H9 (cell line): ENCODE measurements at regions not wholly inside any gene's neighbourhood (a gene's known extent, or its start where the extent isn't known, plus 50 kb on each side); places are given as distances from the start of the nearest gene placed in this dataset.

Source experiments
- DNase-seq: peaks from one replicate; pipeline ENCODE4 v3.0.0-alpha.2; 2017
- H2AFZ ChIP-seq: one replicate; pipeline ENCODE4 v1.6.1; 2013; ENCODE audit warnings: mild to moderate bottlenecking, low read length, control low read depth, moderate library complexity
- H2AK5ac ChIP-seq: 2 replicates; pipeline ENCODE4 v1.6.1; 2013; ENCODE audit warnings: low read length, control low read depth, mixed read lengths; ENCODE audit not compliant: insufficient read length
- H2BK120ac ChIP-seq: one replicate; pipeline ENCODE4 v1.6.1; 2013; ENCODE audit warnings: low read depth, mild to moderate bottlenecking, low read length, control low read depth, inconsistent platforms; ENCODE audit not compliant: poor library complexity, severe bottlenecking
- H2BK12ac ChIP-seq: 2 replicates; pipeline ENCODE4 v1.6.1; 2013; ENCODE audit warnings: low read length, control low read depth, mixed read lengths, low read depth; ENCODE audit not compliant: insufficient read length
- H2BK15ac ChIP-seq: 2 replicates; pipeline ENCODE4 v1.6.1; 2013; ENCODE audit warnings: low read depth, low read length, control low read depth
- H2BK20ac ChIP-seq: one replicate; pipeline ENCODE4 v1.6.1; 2013; ENCODE audit warnings: low read depth, mild to moderate bottlenecking, low read length, control low read depth, inconsistent platforms; ENCODE audit not compliant: poor library complexity, severe bottlenecking
- H2BK5ac ChIP-seq: 2 replicates; pipeline ENCODE4 v1.6.1; 2013; ENCODE audit warnings: low read length, control low read depth, mixed read lengths; ENCODE audit not compliant: insufficient read length
- H3K14ac ChIP-seq: 2 replicates; pipeline ENCODE4 v1.6.1; 2013; ENCODE audit warnings: low read length, control low read depth; ENCODE audit not compliant: insufficient read depth
- H3K18ac ChIP-seq: 2 replicates; pipeline ENCODE4 v1.6.1; 2013; ENCODE audit warnings: low read depth, mild to moderate bottlenecking, mixed read lengths, low read length, control low read depth; ENCODE audit not compliant: insufficient read length
- H3K23ac ChIP-seq: 2 replicates; pipeline ENCODE4 v1.6.1; 2013; ENCODE audit warnings: low read length, control low read depth, mixed read lengths, low read depth; ENCODE audit not compliant: insufficient read length
- H3K23me2 ChIP-seq: 2 replicates; pipeline ENCODE4 v1.6.1; 2013; ENCODE audit warnings: low read depth, mild to moderate bottlenecking, mixed read lengths, low read length, control low read depth; ENCODE audit not compliant: insufficient read length, poor library complexity, severe bottlenecking
- H3K27ac ChIP-seq: 2 replicates; pipeline ENCODE4 v1.5.1; 2013; ENCODE audit warnings: low read length, control low read depth, mixed read lengths, low read depth; ENCODE audit not compliant: insufficient read length
- H3K27me3 ChIP-seq: 2 replicates; pipeline ENCODE4 v1.6.1; 2013; ENCODE audit warnings: low read length, control low read depth, inconsistent platforms; ENCODE audit not compliant: insufficient read depth
- H3K4ac ChIP-seq: 2 replicates; pipeline ENCODE4 v1.6.1; 2013; ENCODE audit warnings: low read depth, mild to moderate bottlenecking, control low read depth, inconsistent platforms, low read length, moderate library complexity
- H3K4me1 ChIP-seq: 2 replicates; pipeline ENCODE4 v1.6.1; 2013; ENCODE audit warnings: low read length, control low read depth, inconsistent platforms; ENCODE audit not compliant: insufficient read depth
- H3K4me2 ChIP-seq: 2 replicates; pipeline ENCODE4 v1.6.1; 2013; ENCODE audit warnings: low read length, control low read depth, mixed read lengths; ENCODE audit not compliant: insufficient read length, insufficient read depth
- H3K56ac ChIP-seq: 2 replicates; pipeline ENCODE4 v1.6.1; 2013; ENCODE audit warnings: low read depth, mild to moderate bottlenecking, mixed read lengths, low read length, control low read depth; ENCODE audit not compliant: insufficient read length
- H3K79me1 ChIP-seq: 2 replicates; pipeline ENCODE4 v1.6.1; 2013; ENCODE audit warnings: low read depth, mild to moderate bottlenecking, moderate library complexity, low read length, control low read depth, inconsistent platforms; ENCODE audit not compliant: insufficient read depth, poor library complexity, severe bottlenecking
- H3K79me2 ChIP-seq: 2 replicates; pipeline ENCODE4 v1.6.1; 2013; ENCODE audit warnings: low read length, control low read depth, inconsistent platforms; ENCODE audit not compliant: insufficient read depth
- H3K9ac ChIP-seq: 2 replicates; pipeline ENCODE4 v1.6.1; 2013; ENCODE audit warnings: low read length, control low read depth, mixed read lengths; ENCODE audit not compliant: insufficient read length; ENCODE audit errors: extremely low read depth
- H3K9me3 ChIP-seq: one replicate; pipeline ENCODE4 v1.6.1; 2013; ENCODE audit warnings: low read depth, low read length, inconsistent platforms; ENCODE audit not compliant: control insufficient read depth
- H3T11ph ChIP-seq: one replicate; pipeline ENCODE4 v1.6.1; 2013; ENCODE audit warnings: mild to moderate bottlenecking, low read length, control low read depth, inconsistent platforms
- H4K20me1 ChIP-seq: one replicate; pipeline ENCODE4 v1.6.1; 2013; ENCODE audit not compliant: control insufficient read depth, insufficient read length, insufficient read depth
- H4K5ac ChIP-seq: 2 replicates; pipeline ENCODE4 v1.6.1; 2013; ENCODE audit warnings: low read depth, mild to moderate bottlenecking, mixed read lengths, low read length, control low read depth; ENCODE audit not compliant: insufficient read length
- H4K8ac ChIP-seq: replicated peaks from 2 replicates; pipeline ENCODE4 v1.6.1; 2013; ENCODE audit warnings: low read length, control low read depth, mixed read lengths, low read depth; ENCODE audit not compliant: insufficient read length
- H4K91ac ChIP-seq: 2 replicates; pipeline ENCODE4 v1.6.1; 2013; ENCODE audit warnings: low read depth, mild to moderate bottlenecking, moderate library complexity, mixed read lengths, low read length, control low read depth; ENCODE audit not compliant: insufficient read length
- H3K27ac Mint-ChIP-seq, 3 experiments: 2 replicates in 2 of 3; 3 replicates in 1 of 3; pipeline ENCODE4 v1.8.0; 2020 to 2021; ENCODE audit warnings: mixed read lengths in 3 of 3, mild to moderate bottlenecking in 1 of 3, moderate library complexity in 1 of 3
- H3K27me3 Mint-ChIP-seq: 2 replicates; pipeline ENCODE4 v1.8.0; 2021; ENCODE audit warnings: low read depth, mild to moderate bottlenecking, moderate library complexity, mixed read lengths
- H3K36me3 Mint-ChIP-seq, 3 experiments: 2 replicates in 2 of 3; 3 replicates in 1 of 3; pipeline ENCODE4 v1.8.0; 2020 to 2021; ENCODE audit warnings: low read depth in 3 of 3, mixed read lengths in 3 of 3; ENCODE audit not compliant: insufficient read depth in 1 of 3
- H3K4me1 Mint-ChIP-seq, 2 experiments: 2 replicates each; pipeline ENCODE4 v1.8.0; 2020; ENCODE audit warnings: mixed read lengths in 2 of 2
- H3K4me3 Mint-ChIP-seq, 2 experiments: 2 replicates in 1 of 2; 3 replicates in 1 of 2; pipeline ENCODE4 v1.8.0; 2020 to 2021; ENCODE audit warnings: mild to moderate bottlenecking in 2 of 2, mixed read lengths in 2 of 2, moderate library complexity in 1 of 2
- H3K9me3 Mint-ChIP-seq, 2 experiments: 2 replicates in 1 of 2; 3 replicates in 1 of 2; pipeline ENCODE4 v1.8.0; 2020; ENCODE audit warnings: mild to moderate bottlenecking in 2 of 2, mixed read lengths in 2 of 2, moderate library complexity in 1 of 2
- CTCF ChIP-seq: fragments of 200-600 bp; sonication (generic); conservative IDR thresholded peaks from 3 replicates; pipeline ENCODE4 v1.8.0; 2021; ENCODE audit warnings: antibody characterized with exemption, mild to moderate bottlenecking
- WGBS: extraction: QIAGEN DNeasy Blood & Tissue Kit; methylation state at CpG from one replicate; pipeline ENCODE4 v1.1.7; 2013; ENCODE audit warnings: missing lambda C conversion rate, low lambda C conversion rate, mixed read lengths; ENCODE audit not compliant: insufficient read length; ENCODE audit errors: extremely low coverage; 5-methylcytosine and 5-hydroxymethylcytosine counted together

- Mint-ChIP-seq H3K36me3 (no peaks in the 10 kb centered on the region), H3K27me3 (no peaks in the 10 kb centered on the region; the same call in 1 of the 2 replicates), H3K27ac (no peak overlapping the region), H3K4me3 (no peak overlapping the region), H3K9me3 (no peaks in the 10 kb centered on the region), H3K4me1 (peaks cover 0 to 12% of the 10 kb centered on the region in 2 experiments; a peak in 2 of 4 replicates)
- no peak overlapping the region for H3K56ac ChIP-seq
- H3K4me1 ChIP-seq = peaks cover 2% of the 10 kb centered on the region; the same call in 1 of the 2 replicates
- no peak overlapping the region for H3T11ph ChIP-seq
- no peak overlapping the region for H4K8ac ChIP-seq
- no peak overlapping the region for H2BK120ac ChIP-seq
- no peak overlapping the region for H2BK15ac ChIP-seq
- no peak overlapping the region for H3K4ac ChIP-seq
- H3K23ac ChIP-seq = no peak overlapping the region
- no peak overlapping the region for H2BK20ac ChIP-seq
- no peak overlapping the region for H3K27ac ChIP-seq
- H3K27me3 ChIP-seq = no peaks in the 10 kb centered on the region
- H3K9me3 ChIP-seq = no peaks in the 10 kb centered on the region
- no peak overlapping the region for H4K5ac ChIP-seq
- TF ChIP-seq CTCF = no peak
- no peak overlapping the region for H3K9ac ChIP-seq
- no peak overlapping the region for H4K91ac ChIP-seq
- no peak for DNase-seq
- H3K4me2 ChIP-seq = no peak overlapping the region
- H3K14ac ChIP-seq = no peak overlapping the region
- no CpG with 5 or more reads among the region's 2 CpGs for WGBS
- no peaks in the 10 kb centered on the region for H3K79me2 ChIP-seq
- no peaks in the 10 kb centered on the region for H3K23me2 ChIP-seq
- no peak overlapping the region for H2BK5ac ChIP-seq
- no peaks in the 10 kb centered on the region for H3K79me1 ChIP-seq
- no peak overlapping the region for H2AK5ac ChIP-seq
- H2AFZ ChIP-seq = no peak overlapping the region
- no peak overlapping the region for H2BK12ac ChIP-seq
- no peaks in the 10 kb centered on the region for H4K20me1 ChIP-seq
- H3K18ac ChIP-seq = no peak overlapping the region
Observed at GRCh38 chr13:104571893-104572229, 1505.6 kb upstream of the SLC10A2 start.
